Activated naive CD4-positive, alpha-beta T cell treated with anti-CD3 and anti-CD28 coated beads, Interleukin-2, amount 50 U/mL, for 24 hours (primary cell): ENCODE measurements at regions not wholly inside any gene's neighbourhood (a gene's known extent, or its start where the extent isn't known, plus 50 kb on each side); places are given as distances from the start of the nearest gene placed in this dataset.

Experiments used
- H3K27ac Mint-ChIP-seq: one replicate; pipeline ENCODE4 v1.8.0; 2021; ENCODE audit warnings: mild to moderate bottlenecking, mixed read lengths
- H3K27me3 Mint-ChIP-seq: one replicate; pipeline ENCODE4 v1.8.0; 2021; ENCODE audit warnings: mixed read lengths
- H3K36me3 Mint-ChIP-seq: one replicate; pipeline ENCODE4 v1.8.0; 2021; ENCODE audit warnings: mixed read lengths
- H3K4me1 Mint-ChIP-seq: one replicate; pipeline ENCODE4 v1.8.0; 2021; ENCODE audit warnings: mixed read lengths
- H3K4me3 Mint-ChIP-seq: one replicate; pipeline ENCODE4 v1.8.0; 2021; ENCODE audit warnings: mild to moderate bottlenecking, mixed read lengths
- H3K9me3 Mint-ChIP-seq: one replicate; pipeline ENCODE4 v1.8.0; 2021; ENCODE audit warnings: mixed read lengths

GRCh38 chr7:84700563-84701370 is 486.1 kb downstream of the SEMA3D start:
- Mint-ChIP-seq H3K27ac (no peak overlapping the region), H3K9me3 (no peaks in the 10 kb centered on the region), H3K4me1 (no peaks in the 10 kb centered on the region), H3K4me3 (no peak overlapping the region), H3K36me3 (no peaks in the 10 kb centered on the region), H3K27me3 (no peaks in the 10 kb centered on the region)

- H3K36me3 Mint-ChIP-seq: no peaks in the 10 kb centered on the region
- no peak overlapping the region for H3K27ac Mint-ChIP-seq
- H3K9me3 Mint-ChIP-seq: no peaks in the 10 kb centered on the region
- no peak overlapping the region for H3K4me3 Mint-ChIP-seq
- H3K4me1 Mint-ChIP-seq: no peaks in the 10 kb centered on the region
- no peaks in the 10 kb centered on the region for H3K27me3 Mint-ChIP-seq
Observed at GRCh38 chr7:84697506-84697905, 489.4 kb downstream of the SEMA3D start.

GRCh38 chr7:84693483-84693882 is 493.4 kb downstream of the SEMA3D start:
- no peaks in the 10 kb centered on the region for H3K27me3 Mint-ChIP-seq
- H3K27ac Mint-ChIP-seq: no peak overlapping the region
- no peaks in the 10 kb centered on the region for H3K4me1 Mint-ChIP-seq
- no peak overlapping the region for H3K4me3 Mint-ChIP-seq
- H3K36me3 Mint-ChIP-seq: no peaks in the 10 kb centered on the region
- H3K9me3 Mint-ChIP-seq: no peaks in the 10 kb centered on the region

- no peak overlapping the region for H3K27ac Mint-ChIP-seq
- no peaks in the 10 kb centered on the region for H3K27me3 Mint-ChIP-seq
- H3K9me3 Mint-ChIP-seq: no peaks in the 10 kb centered on the region
- no peak overlapping the region for H3K4me3 Mint-ChIP-seq
- H3K4me1 Mint-ChIP-seq: no peaks in the 10 kb centered on the region
- no peaks in the 10 kb centered on the region for H3K36me3 Mint-ChIP-seq
Observed at GRCh38 chr7:84688671-84689070, 494.1 kb upstream of the SEMA3A start.

- Mint-ChIP-seq H3K4me1 (no peaks in the 10 kb centered on the region), H3K27ac (no peak overlapping the region), H3K27me3 (no peaks in the 10 kb centered on the region), H3K36me3 (no peaks in the 10 kb centered on the region), H3K4me3 (no peak overlapping the region), H3K9me3 (no peaks in the 10 kb centered on the region)
Observed at GRCh38 chr7:84686373-84686772, 491.8 kb upstream of the SEMA3A start.

- Mint-ChIP-seq H3K36me3 (no peaks in the 10 kb centered on the region), H3K9me3 (no peaks in the 10 kb centered on the region), H3K4me1 (no peaks in the 10 kb centered on the region), H3K27ac (no peak overlapping the region), H3K4me3 (no peak overlapping the region), H3K27me3 (no peaks in the 10 kb centered on the region)
Observed at GRCh38 chr7:84684836-84685480, 490.4 kb upstream of the SEMA3A start.

GRCh38 chr7:84682543-84682942 is 488.0 kb upstream of the SEMA3A start:
- Mint-ChIP-seq H3K27ac (no peak overlapping the region), H3K36me3 (no peaks in the 10 kb centered on the region), H3K4me3 (no peak overlapping the region), H3K4me1 (no peaks in the 10 kb centered on the region), H3K27me3 (no peaks in the 10 kb centered on the region), H3K9me3 (no peaks in the 10 kb centered on the region)

GRCh38 chr7:84678841-84679240 is 484.3 kb upstream of the SEMA3A start:
- H3K4me3 Mint-ChIP-seq: no peak overlapping the region
- H3K9me3 Mint-ChIP-seq: no peaks in the 10 kb centered on the region
- H3K4me1 Mint-ChIP-seq: no peaks in the 10 kb centered on the region

GRCh38 chr7:84677117-84677732 is 482.6 kb upstream of the SEMA3A start:
- H3K27me3 Mint-ChIP-seq: no peaks in the 10 kb centered on the region
- H3K9me3 Mint-ChIP-seq: no peaks in the 10 kb centered on the region
- H3K36me3 Mint-ChIP-seq: no peaks in the 10 kb centered on the region
- no peaks in the 10 kb centered on the region for H3K4me1 Mint-ChIP-seq
- no peak overlapping the region for H3K4me3 Mint-ChIP-seq
- no peak overlapping the region for H3K27ac Mint-ChIP-seq

More at GRCh38 chr7:84678841-84679240, 484.3 kb upstream of the SEMA3A start:
- Mint-ChIP-seq H3K36me3 (no peaks in the 10 kb centered on the region), H3K27ac (no peak overlapping the region), H3K27me3 (no peaks in the 10 kb centered on the region)

- Mint-ChIP-seq H3K4me3 (no peak overlapping the region), H3K27ac (no peak overlapping the region), H3K4me1 (no peaks in the 10 kb centered on the region), H3K36me3 (no peaks in the 10 kb centered on the region), H3K9me3 (no peaks in the 10 kb centered on the region), H3K27me3 (no peaks in the 10 kb centered on the region)
Observed at GRCh38 chr7:84675633-84676034, 481.0 kb upstream of the SEMA3A start.

GRCh38 chr7:84674236-84674913 is 479.8 kb upstream of the SEMA3A start:
- H3K27me3 Mint-ChIP-seq: no peaks in the 10 kb centered on the region
- no peak overlapping the region for H3K27ac Mint-ChIP-seq

GRCh38 chr7:84669177-84669732 is 474.7 kb upstream of the SEMA3A start:
- H3K4me1 Mint-ChIP-seq: no peaks in the 10 kb centered on the region
- H3K9me3 Mint-ChIP-seq: no peaks in the 10 kb centered on the region
- no peak overlapping the region for H3K4me3 Mint-ChIP-seq

More at GRCh38 chr7:84674236-84674913, 479.8 kb upstream of the SEMA3A start:
- Mint-ChIP-seq H3K4me1 (no peaks in the 10 kb centered on the region), H3K36me3 (no peaks in the 10 kb centered on the region), H3K4me3 (no peak overlapping the region), H3K9me3 (no peaks in the 10 kb centered on the region)

GRCh38 chr7:84668116-84668515 is 473.5 kb upstream of the SEMA3A start:
- Mint-ChIP-seq H3K4me1 (no peaks in the 10 kb centered on the region), H3K9me3 (no peaks in the 10 kb centered on the region), H3K4me3 (no peak overlapping the region), H3K27ac (no peak overlapping the region), H3K36me3 (no peaks in the 10 kb centered on the region), H3K27me3 (no peaks in the 10 kb centered on the region)

More at GRCh38 chr7:84669177-84669732, 474.7 kb upstream of the SEMA3A start:
- Mint-ChIP-seq H3K27ac (no peak overlapping the region), H3K27me3 (no peaks in the 10 kb centered on the region), H3K36me3 (no peaks in the 10 kb centered on the region)

- H3K4me1 Mint-ChIP-seq: no peaks in the 10 kb centered on the region
- H3K27me3 Mint-ChIP-seq: no peaks in the 10 kb centered on the region
- no peak overlapping the region for H3K27ac Mint-ChIP-seq
- H3K4me3 Mint-ChIP-seq: no peak overlapping the region
- H3K36me3 Mint-ChIP-seq: no peaks in the 10 kb centered on the region
- no peaks in the 10 kb centered on the region for H3K9me3 Mint-ChIP-seq
Observed at GRCh38 chr7:84666651-84667050, 472.1 kb upstream of the SEMA3A start.

GRCh38 chr7:84665339-84665738 is 470.8 kb upstream of the SEMA3A start:
- H3K36me3 Mint-ChIP-seq: no peaks in the 10 kb centered on the region
- no peaks in the 10 kb centered on the region for H3K9me3 Mint-ChIP-seq
- H3K4me1 Mint-ChIP-seq: no peaks in the 10 kb centered on the region
- no peak overlapping the region for H3K4me3 Mint-ChIP-seq
- H3K27ac Mint-ChIP-seq: no peak overlapping the region
- no peaks in the 10 kb centered on the region for H3K27me3 Mint-ChIP-seq
